Esophagus muscularis mucosa (tissue), 3 donors: ENCODE measurements at regions not wholly inside any gene's neighbourhood (a gene's known extent, or its start where the extent isn't known, plus 50 kb on each side); places are given as distances from the start of the nearest gene placed in this dataset.
"Not testable (repeated sequence)": the region's sequence is repeated elsewhere in the genome, so short reads cannot be mapped to it uniquely, and the experiment has no call there.

Experiments
- POLR2A ChIP-seq: fragments of 450-650 bp; IDR thresholded peaks from one replicate; pipeline ENCODE4 v1.6.1; 2017; ENCODE audit warnings: antibody characterized with exemption, moderate library complexity, mild to moderate bottlenecking, low read depth
- POLR2AphosphoS5 ChIP-seq, 2 donors: sonication (generic); formaldehyde crosslinking; IDR thresholded peaks; one replicate each; pipeline ENCODE4 v1.6.1; 2017; ENCODE audit warnings: antibody characterized with exemption in 2 of 2
- TF ChIP-seq, protein P1 (sequence below), 3 experiments: fragments of 200-600 bp in 2 of 3; fragments of 450-650 bp in 1 of 3; sonication (generic) in 2 of 3; IDR thresholded peaks; one replicate each; pipeline ENCODE4 v1.5.1; 2017 to 2019; ENCODE audit warnings: antibody characterized with exemption in 3 of 3, mild to moderate bottlenecking in 2 of 3, moderate library complexity in 1 of 3

DNA sequence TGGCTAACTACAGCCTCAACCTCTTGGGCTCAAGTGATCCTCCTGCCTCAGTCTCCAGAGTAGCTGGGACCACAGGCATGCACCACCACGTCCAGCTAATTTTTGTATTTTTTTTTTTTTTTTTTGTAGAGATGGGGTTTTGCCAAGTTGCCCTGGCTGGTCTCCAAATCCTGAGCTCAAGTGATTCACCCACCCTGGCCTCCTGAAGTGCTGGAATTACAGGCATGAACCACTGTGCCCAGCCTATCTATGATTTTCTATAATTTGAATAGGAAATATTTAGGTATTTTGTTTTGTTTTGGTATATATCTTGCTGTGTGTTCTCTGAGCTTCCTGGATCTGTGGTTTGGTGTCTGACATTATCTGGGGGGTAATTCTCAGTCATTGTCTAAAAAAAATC lies 146.3 kb upstream of the OR4E1 start:
- TF ChIP-seq, protein P1, sequence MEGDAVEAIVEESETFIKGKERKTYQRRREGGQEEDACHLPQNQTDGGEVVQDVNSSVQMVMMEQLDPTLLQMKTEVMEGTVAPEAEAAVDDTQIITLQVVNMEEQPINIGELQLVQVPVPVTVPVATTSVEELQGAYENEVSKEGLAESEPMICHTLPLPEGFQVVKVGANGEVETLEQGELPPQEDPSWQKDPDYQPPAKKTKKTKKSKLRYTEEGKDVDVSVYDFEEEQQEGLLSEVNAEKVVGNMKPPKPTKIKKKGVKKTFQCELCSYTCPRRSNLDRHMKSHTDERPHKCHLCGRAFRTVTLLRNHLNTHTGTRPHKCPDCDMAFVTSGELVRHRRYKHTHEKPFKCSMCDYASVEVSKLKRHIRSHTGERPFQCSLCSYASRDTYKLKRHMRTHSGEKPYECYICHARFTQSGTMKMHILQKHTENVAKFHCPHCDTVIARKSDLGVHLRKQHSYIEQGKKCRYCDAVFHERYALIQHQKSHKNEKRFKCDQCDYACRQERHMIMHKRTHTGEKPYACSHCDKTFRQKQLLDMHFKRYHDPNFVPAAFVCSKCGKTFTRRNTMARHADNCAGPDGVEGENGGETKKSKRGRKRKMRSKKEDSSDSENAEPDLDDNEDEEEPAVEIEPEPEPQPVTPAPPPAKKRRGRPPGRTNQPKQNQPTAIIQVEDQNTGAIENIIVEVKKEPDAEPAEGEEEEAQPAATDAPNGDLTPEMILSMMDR (IDR thresholded peaks at IDR 0.05), result not testable (repeated sequence)
- not testable (repeated sequence) for TF ChIP-seq POLR2A; POLR2AphosphoS5 (IDR thresholded peaks at IDR 0.05)
